Astrocyte (in vitro differentiated cells and primary cell): ENCODE measurements at regions not wholly inside any gene's neighbourhood (a gene's known extent, or its start where the extent isn't known, plus 50 kb on each side); places are given as distances from the start of the nearest gene placed in this dataset.

Experiments used
- DNase-seq: peaks from one replicate; pipeline ENCODE4 v3.0.0-alpha.2; 2010; ENCODE audit warnings: low read depth
- FAIRE-seq: peaks from 2 replicates; lab custom pipeline; 2011; peaks lifted over from hg19 to GRCh38; lab: Jason Lieb, UNC
- H2AFZ ChIP-seq: 2 replicates; pipeline ENCODE4 v1.6.0; 2012; ENCODE audit warnings: low read depth, low read length, inconsistent platforms
- H3K27ac ChIP-seq: 2 replicates; pipeline ENCODE4 v1.5.1; 2011; ENCODE audit warnings: low read depth, low read length, inconsistent platforms
- H3K27me3 ChIP-seq: 2 replicates; pipeline ENCODE4 v1.6.0; 2011; ENCODE audit warnings: low read length, inconsistent platforms; ENCODE audit not compliant: insufficient read depth
- H3K36me3 ChIP-seq: 2 replicates; pipeline ENCODE4 v1.5.1; 2011; ENCODE audit warnings: low read length, inconsistent platforms; ENCODE audit not compliant: insufficient read depth
- H3K4me1 ChIP-seq: 2 replicates; pipeline ENCODE4 v1.5.1; 2011; ENCODE audit warnings: low read length, inconsistent platforms; ENCODE audit not compliant: insufficient read depth
- H3K4me2 ChIP-seq: 2 replicates; pipeline ENCODE4 v1.6.0; 2012; ENCODE audit warnings: low read length, inconsistent platforms
- H3K4me3 ChIP-seq: 2 replicates; pipeline ENCODE4 v1.5.1; 2011; ENCODE audit warnings: low read depth, mild to moderate bottlenecking, low read length, inconsistent platforms; ENCODE audit not compliant: insufficient read depth
- H3K79me2 ChIP-seq: 2 replicates; pipeline ENCODE4 v1.6.0; 2012; ENCODE audit warnings: mild to moderate bottlenecking, low read length, inconsistent platforms; ENCODE audit not compliant: insufficient read depth
- H3K9ac ChIP-seq: 2 replicates; pipeline ENCODE4 v1.6.0; 2012; ENCODE audit warnings: mild to moderate bottlenecking, low read length, inconsistent platforms
- H3K9me3 ChIP-seq: 2 replicates; pipeline ENCODE4 v1.5.1; 2012; ENCODE audit warnings: low read depth, mild to moderate bottlenecking, low read length, inconsistent platforms; ENCODE audit not compliant: insufficient read depth
- H4K20me1 ChIP-seq: 2 replicates; pipeline ENCODE4 v1.6.0; 2012; ENCODE audit warnings: low read length, inconsistent platforms; ENCODE audit not compliant: insufficient read depth
- H3K27ac Mint-ChIP-seq: one replicate; pipeline ENCODE4 v1.8.0; 2021; ENCODE audit warnings: mild to moderate bottlenecking, mixed read lengths; ENCODE audit not compliant: unreplicated experiment
- H3K27me3 Mint-ChIP-seq: one replicate; pipeline ENCODE4 v1.8.0; 2021; ENCODE audit warnings: low read depth, mixed read lengths; ENCODE audit not compliant: unreplicated experiment
- H3K36me3 Mint-ChIP-seq: one replicate; pipeline ENCODE4 v1.8.0; 2021; ENCODE audit warnings: low read depth, mixed read lengths; ENCODE audit not compliant: unreplicated experiment
- H3K4me1 Mint-ChIP-seq: one replicate; pipeline ENCODE4 v1.8.0; 2021; ENCODE audit warnings: low read depth, mixed read lengths; ENCODE audit not compliant: unreplicated experiment
- H3K4me3 Mint-ChIP-seq: one replicate; pipeline ENCODE4 v1.8.0; 2021; ENCODE audit warnings: mild to moderate bottlenecking, moderate library complexity, mixed read lengths; ENCODE audit not compliant: unreplicated experiment
- H3K9me3 Mint-ChIP-seq: one replicate; pipeline ENCODE4 v1.8.0; 2021; ENCODE audit warnings: mild to moderate bottlenecking, mixed read lengths; ENCODE audit not compliant: unreplicated experiment
- EZH2 ChIP-seq: IDR thresholded peaks from 2 replicates; pipeline ENCODE4 v1.6.1; 2012; ENCODE audit warnings: mild to moderate bottlenecking, low read length, inconsistent platforms; ENCODE audit not compliant: insufficient read depth
- TF ChIP-seq, protein P1 (sequence below): IDR thresholded peaks from 2 replicates; pipeline ENCODE4 v1.5.1; 2011; ENCODE audit warnings: low read depth, mild to moderate bottlenecking, inconsistent platforms, low read length, moderate library complexity; ENCODE audit not compliant: insufficient read depth

DNA sequence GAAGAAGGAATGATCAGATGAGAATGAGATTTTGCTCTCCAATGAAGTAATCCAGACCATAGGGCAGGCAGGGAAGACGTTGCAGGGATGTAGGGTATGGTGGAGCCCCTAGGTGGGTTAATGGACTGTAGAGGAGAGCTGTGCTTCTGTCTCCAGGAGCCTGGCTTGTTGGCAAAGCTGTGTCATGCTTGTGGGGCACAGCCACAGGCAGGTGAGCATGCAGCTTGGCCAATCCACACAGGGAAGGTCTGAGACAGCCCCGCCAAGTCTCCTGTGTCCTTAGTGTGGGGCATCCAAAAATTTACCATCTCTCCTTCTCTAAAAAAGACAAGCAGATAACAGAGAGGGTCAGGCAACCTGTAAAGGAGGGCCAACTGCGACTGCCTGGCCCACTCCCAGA is 71.4 kb upstream of the FLT1 start:
- H3K9ac ChIP-seq = no peak overlapping the region
- Mint-ChIP-seq H3K9me3 (peaks cover 3% of the 10 kb centered on the region), H3K36me3 (no peaks in the 10 kb centered on the region)

DNA sequence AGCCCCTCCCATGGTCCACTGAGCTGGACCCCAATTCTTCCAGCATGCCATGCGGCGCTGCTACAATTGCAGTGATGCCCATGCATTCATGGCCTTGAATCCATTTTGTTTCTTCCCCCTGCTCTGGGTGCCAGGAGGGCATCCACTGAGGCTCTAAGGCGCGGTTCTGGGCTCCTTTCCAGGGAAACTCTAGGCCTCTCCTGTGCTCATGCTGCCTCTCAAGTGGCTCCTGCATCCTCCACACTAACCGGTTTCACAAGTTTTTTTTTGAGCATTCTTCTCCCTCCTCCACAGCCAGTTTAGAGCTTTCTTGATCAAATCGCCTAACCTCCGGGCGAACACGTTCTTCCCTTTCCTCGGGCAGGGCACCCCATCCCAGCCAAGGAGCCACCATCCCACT is 69.1 kb upstream of the FLT1 start:
- Histone ChIP-seq H3K27me3 (no peaks in the 10 kb centered on the region), H3K4me2 (no peak overlapping the region), H3K9ac (no peak overlapping the region), H3K9me3 (no peaks in the 10 kb centered on the region), H3K79me2 (no peaks in the 10 kb centered on the region), H3K36me3 (no peaks in the 10 kb centered on the region), H3K4me1 (no peaks in the 10 kb centered on the region), H3K27ac (no peak overlapping the region), H4K20me1 (no peaks in the 10 kb centered on the region), H3K4me3 (no peak overlapping the region), H2AFZ (no peak overlapping the region)
- H3K9me3 Mint-ChIP-seq = peaks cover 3% of the 10 kb centered on the region
- H3K4me3 Mint-ChIP-seq = no peak overlapping the region
- H3K27ac Mint-ChIP-seq = no peak overlapping the region
- H3K4me1 Mint-ChIP-seq = peaks cover 4% of the 10 kb centered on the region
- FAIRE-seq (no peak), DNase-seq (no peak)
- peaks cover 6% of the 10 kb centered on the region for H3K27me3 Mint-ChIP-seq
- TF ChIP-seq, protein P1, sequence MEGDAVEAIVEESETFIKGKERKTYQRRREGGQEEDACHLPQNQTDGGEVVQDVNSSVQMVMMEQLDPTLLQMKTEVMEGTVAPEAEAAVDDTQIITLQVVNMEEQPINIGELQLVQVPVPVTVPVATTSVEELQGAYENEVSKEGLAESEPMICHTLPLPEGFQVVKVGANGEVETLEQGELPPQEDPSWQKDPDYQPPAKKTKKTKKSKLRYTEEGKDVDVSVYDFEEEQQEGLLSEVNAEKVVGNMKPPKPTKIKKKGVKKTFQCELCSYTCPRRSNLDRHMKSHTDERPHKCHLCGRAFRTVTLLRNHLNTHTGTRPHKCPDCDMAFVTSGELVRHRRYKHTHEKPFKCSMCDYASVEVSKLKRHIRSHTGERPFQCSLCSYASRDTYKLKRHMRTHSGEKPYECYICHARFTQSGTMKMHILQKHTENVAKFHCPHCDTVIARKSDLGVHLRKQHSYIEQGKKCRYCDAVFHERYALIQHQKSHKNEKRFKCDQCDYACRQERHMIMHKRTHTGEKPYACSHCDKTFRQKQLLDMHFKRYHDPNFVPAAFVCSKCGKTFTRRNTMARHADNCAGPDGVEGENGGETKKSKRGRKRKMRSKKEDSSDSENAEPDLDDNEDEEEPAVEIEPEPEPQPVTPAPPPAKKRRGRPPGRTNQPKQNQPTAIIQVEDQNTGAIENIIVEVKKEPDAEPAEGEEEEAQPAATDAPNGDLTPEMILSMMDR = no peak
- no peak for TF ChIP-seq EZH2
- no peaks in the 10 kb centered on the region for H3K36me3 Mint-ChIP-seq

More for the DNA sequence above, 71.4 kb upstream of the FLT1 start:
- no peak overlapping the region for H3K4me3 ChIP-seq
- no peak overlapping the region for H3K27ac ChIP-seq
- no peak overlapping the region for H3K4me3 Mint-ChIP-seq
- H3K4me1 Mint-ChIP-seq = peaks cover 5% of the 10 kb centered on the region
- TF ChIP-seq EZH2 = no peak
- TF ChIP-seq, protein P1 = no peak
- no peak overlapping the region for H3K4me2 ChIP-seq
- H3K27ac Mint-ChIP-seq = no peak overlapping the region
- H3K79me2 ChIP-seq = no peaks in the 10 kb centered on the region
- no peaks in the 10 kb centered on the region for H3K4me1 ChIP-seq
- H4K20me1 ChIP-seq = no peaks in the 10 kb centered on the region
- DNase-seq = no peak
- H2AFZ ChIP-seq = no peak overlapping the region
- peaks cover 6% of the 10 kb centered on the region for H3K27me3 Mint-ChIP-seq
- H3K27me3 ChIP-seq = no peaks in the 10 kb centered on the region
- H3K9me3 ChIP-seq = no peaks in the 10 kb centered on the region
- no peaks in the 10 kb centered on the region for H3K36me3 ChIP-seq
- no peak for FAIRE-seq

DNA sequence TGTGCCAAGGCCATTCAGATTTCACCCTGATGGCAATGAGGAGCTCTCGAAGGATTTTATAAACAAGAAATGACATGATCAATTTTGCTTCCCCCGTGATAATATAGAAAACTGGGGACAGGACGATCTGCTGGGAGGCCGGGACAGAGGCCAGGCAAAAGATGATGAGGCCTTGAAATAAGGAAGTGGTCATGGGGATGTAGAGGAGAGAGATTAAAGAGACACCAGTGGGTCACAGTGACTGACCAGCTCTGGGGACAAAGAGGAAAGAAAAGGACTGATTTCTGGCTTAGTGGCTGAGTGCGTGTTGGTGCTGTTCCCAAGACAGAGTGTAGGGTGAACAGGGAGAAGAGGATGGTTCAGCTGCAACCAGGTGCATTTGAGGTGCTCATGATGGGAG is 68.7 kb upstream of the FLT1 start:
- no peak overlapping the region for H3K4me3 Mint-ChIP-seq
- Histone ChIP-seq H3K9ac (no peak overlapping the region), H3K79me2 (no peaks in the 10 kb centered on the region), H3K4me3 (no peak overlapping the region), H3K9me3 (no peaks in the 10 kb centered on the region), H3K27me3 (no peaks in the 10 kb centered on the region), H2AFZ (no peak overlapping the region), H3K27ac (no peak overlapping the region), H3K36me3 (no peaks in the 10 kb centered on the region), H4K20me1 (no peaks in the 10 kb centered on the region), H3K4me1 (peaks cover 2% of the 10 kb centered on the region), H3K4me2 (no peak overlapping the region)
- FAIRE-seq = no peak
- H3K27me3 Mint-ChIP-seq = peaks cover 6% of the 10 kb centered on the region
- H3K27ac Mint-ChIP-seq = no peak overlapping the region
- H3K4me1 Mint-ChIP-seq = peaks cover 4% of the 10 kb centered on the region
- peaks cover 3% of the 10 kb centered on the region for H3K9me3 Mint-ChIP-seq
- no peak for TF ChIP-seq EZH2
- TF ChIP-seq, protein P1 = no peak
- no peaks in the 10 kb centered on the region for H3K36me3 Mint-ChIP-seq
- no peak for DNase-seq
